Osteoblast (primary cell): ENCODE measurements at regions not wholly inside any gene's neighbourhood (a gene's known extent, or its start where the extent isn't known, plus 50 kb on each side); places are given as distances from the start of the nearest gene placed in this dataset.

ENCODE experiments used
- DNase-seq: peaks from one replicate; pipeline ENCODE4 v3.0.0; 2011; ENCODE audit warnings: low spot score, mixed read lengths; ENCODE audit not compliant: insufficient read length; ENCODE audit errors: missing footprints
- H2AFZ ChIP-seq: 2 replicates; pipeline ENCODE4 v1.6.0; 2011; ENCODE audit warnings: mild to moderate bottlenecking, low read length
- H3K27ac ChIP-seq: 2 replicates; pipeline ENCODE4 v1.5.1; 2011; ENCODE audit warnings: mild to moderate bottlenecking, low read depth, low read length, moderate library complexity
- H3K27me3 ChIP-seq: 2 replicates; pipeline ENCODE4 v1.6.0; 2012; ENCODE audit warnings: mild to moderate bottlenecking, control low read depth, inconsistent platforms, low read length, moderate library complexity; ENCODE audit not compliant: insufficient read depth
- H3K36me3 ChIP-seq: 2 replicates; pipeline ENCODE4 v1.5.1; 2011; ENCODE audit warnings: mild to moderate bottlenecking, low read length, control low read depth, moderate library complexity; ENCODE audit not compliant: insufficient read depth
- H3K4me1 ChIP-seq: 2 replicates; pipeline ENCODE4 v1.5.1; 2011; ENCODE audit warnings: mild to moderate bottlenecking, low read length, control low read depth, moderate library complexity; ENCODE audit not compliant: insufficient read depth
- H3K4me2 ChIP-seq: 2 replicates; pipeline ENCODE4 v1.6.0; 2011; ENCODE audit warnings: mild to moderate bottlenecking, low read length; ENCODE audit not compliant: insufficient read depth
- H3K4me3 ChIP-seq: fragments of 200-600 bp; sonication (generic); 3 replicates; pipeline ENCODE4 v1.5.1; 2012; ENCODE audit warnings: mild to moderate bottlenecking, low read length, inconsistent platforms; ENCODE audit not compliant: insufficient read depth
- H3K79me2 ChIP-seq: 2 replicates; pipeline ENCODE4 v1.6.0; 2012; ENCODE audit warnings: mild to moderate bottlenecking, low read length, control low read depth, inconsistent platforms; ENCODE audit not compliant: insufficient read depth
- H3K9me3 ChIP-seq: 2 replicates; pipeline ENCODE4 v1.5.1; 2011; ENCODE audit warnings: low read depth, low read length, control low read depth
- H4K20me1 ChIP-seq: 2 replicates; pipeline ENCODE4 v1.6.0; 2012; ENCODE audit warnings: mild to moderate bottlenecking, low read length, control low read depth; ENCODE audit not compliant: insufficient read depth
- TF ChIP-seq, protein P1 (sequence below): IDR thresholded peaks from 2 replicates; pipeline ENCODE4 v1.5.1; 2011; ENCODE audit warnings: mild to moderate bottlenecking, low read depth, low read length, moderate library complexity; ENCODE audit errors: extremely low read depth

GRCh38 chr7:378551-379455 lies 88.8 kb downstream of the FOXL3 start:
- H3K36me3 ChIP-seq, result no peaks in the 10 kb centered on the region
- H3K4me3 ChIP-seq, result no peak overlapping the region
- H4K20me1 ChIP-seq, result no peaks in the 10 kb centered on the region
- H3K4me1 ChIP-seq, result no peaks in the 10 kb centered on the region
- peak; percentile 86 for DNase-seq
- H3K27me3 ChIP-seq, result peaks cover 38% of the 10 kb centered on the region
- TF ChIP-seq, protein P1, sequence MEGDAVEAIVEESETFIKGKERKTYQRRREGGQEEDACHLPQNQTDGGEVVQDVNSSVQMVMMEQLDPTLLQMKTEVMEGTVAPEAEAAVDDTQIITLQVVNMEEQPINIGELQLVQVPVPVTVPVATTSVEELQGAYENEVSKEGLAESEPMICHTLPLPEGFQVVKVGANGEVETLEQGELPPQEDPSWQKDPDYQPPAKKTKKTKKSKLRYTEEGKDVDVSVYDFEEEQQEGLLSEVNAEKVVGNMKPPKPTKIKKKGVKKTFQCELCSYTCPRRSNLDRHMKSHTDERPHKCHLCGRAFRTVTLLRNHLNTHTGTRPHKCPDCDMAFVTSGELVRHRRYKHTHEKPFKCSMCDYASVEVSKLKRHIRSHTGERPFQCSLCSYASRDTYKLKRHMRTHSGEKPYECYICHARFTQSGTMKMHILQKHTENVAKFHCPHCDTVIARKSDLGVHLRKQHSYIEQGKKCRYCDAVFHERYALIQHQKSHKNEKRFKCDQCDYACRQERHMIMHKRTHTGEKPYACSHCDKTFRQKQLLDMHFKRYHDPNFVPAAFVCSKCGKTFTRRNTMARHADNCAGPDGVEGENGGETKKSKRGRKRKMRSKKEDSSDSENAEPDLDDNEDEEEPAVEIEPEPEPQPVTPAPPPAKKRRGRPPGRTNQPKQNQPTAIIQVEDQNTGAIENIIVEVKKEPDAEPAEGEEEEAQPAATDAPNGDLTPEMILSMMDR, result no peak
- H3K4me2 ChIP-seq, result peak overlapping the region; percentile 45
- H3K9me3 ChIP-seq, result peaks cover 2% of the 10 kb centered on the region
- H3K27ac ChIP-seq, result no peak overlapping the region
- no peaks in the 10 kb centered on the region for H3K79me2 ChIP-seq
- H2AFZ ChIP-seq, result peak overlapping the region; percentile 41

DNA sequence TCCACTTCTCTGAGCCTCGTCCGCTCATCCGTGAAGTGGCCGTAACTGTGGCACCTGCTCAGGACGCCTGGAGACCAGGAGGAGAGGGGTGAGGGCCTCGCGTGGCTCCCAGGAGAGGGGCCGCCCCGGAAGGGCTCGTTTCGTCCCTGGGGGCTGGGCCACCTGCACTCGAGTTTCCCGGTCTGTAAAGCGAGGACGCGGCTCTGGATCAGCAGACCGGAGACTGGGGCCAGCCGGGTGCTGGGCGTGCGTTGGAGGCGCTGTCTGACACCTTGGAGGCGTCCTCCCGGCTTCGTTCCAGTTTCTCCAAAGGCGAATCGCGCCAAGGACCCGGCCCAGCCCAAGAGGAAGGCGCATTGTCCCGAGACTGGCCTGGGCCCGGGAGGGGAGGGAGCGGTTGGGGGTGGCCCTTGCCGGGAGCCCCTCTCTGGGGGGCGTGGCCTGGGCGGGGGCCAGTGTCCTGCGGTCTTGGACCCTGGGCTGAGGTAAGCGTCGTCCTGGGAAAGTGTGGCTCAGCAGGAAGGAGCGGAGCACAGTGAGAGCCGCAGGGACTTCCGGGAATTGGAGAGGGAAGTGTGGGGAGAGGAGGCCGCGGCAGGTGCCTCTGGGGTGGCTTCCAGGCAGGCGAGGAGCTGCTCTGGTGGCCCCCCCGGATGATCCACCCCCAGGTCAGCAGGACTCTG lies 89.6 kb downstream of the FOXL3 start:
- Histone ChIP-seq H3K4me2 (peak overlapping the region; percentile 45), H3K4me1 (no peaks in the 10 kb centered on the region), H3K27me3 (peaks cover 37% of the 10 kb centered on the region), H3K27ac (no peak overlapping the region), H3K79me2 (no peaks in the 10 kb centered on the region), H3K4me3 (no peak overlapping the region), H3K9me3 (peaks cover 2% of the 10 kb centered on the region), H2AFZ (peak overlapping the region; percentile 41), H4K20me1 (no peaks in the 10 kb centered on the region), H3K36me3 (no peaks in the 10 kb centered on the region)
- TF ChIP-seq, protein P1, result no peak
- peak; percentile 68 for DNase-seq

- TF ChIP-seq, protein P1, result no peak
- Histone ChIP-seq H3K4me1 (no peaks in the 10 kb centered on the region), H4K20me1 (no peaks in the 10 kb centered on the region), H3K27ac (no peak overlapping the region), H3K4me2 (no peak overlapping the region), H3K36me3 (no peaks in the 10 kb centered on the region), H2AFZ (no peak overlapping the region), H3K4me3 (no peak overlapping the region), H3K79me2 (no peaks in the 10 kb centered on the region), H3K9me3 (peaks cover 2% of the 10 kb centered on the region), H3K27me3 (peaks cover 35% of the 10 kb centered on the region)
- peak; percentile 58 for DNase-seq
Measured at GRCh38 chr7:380139-380485, 90.1 kb downstream of the FOXL3 start.

DNA sequence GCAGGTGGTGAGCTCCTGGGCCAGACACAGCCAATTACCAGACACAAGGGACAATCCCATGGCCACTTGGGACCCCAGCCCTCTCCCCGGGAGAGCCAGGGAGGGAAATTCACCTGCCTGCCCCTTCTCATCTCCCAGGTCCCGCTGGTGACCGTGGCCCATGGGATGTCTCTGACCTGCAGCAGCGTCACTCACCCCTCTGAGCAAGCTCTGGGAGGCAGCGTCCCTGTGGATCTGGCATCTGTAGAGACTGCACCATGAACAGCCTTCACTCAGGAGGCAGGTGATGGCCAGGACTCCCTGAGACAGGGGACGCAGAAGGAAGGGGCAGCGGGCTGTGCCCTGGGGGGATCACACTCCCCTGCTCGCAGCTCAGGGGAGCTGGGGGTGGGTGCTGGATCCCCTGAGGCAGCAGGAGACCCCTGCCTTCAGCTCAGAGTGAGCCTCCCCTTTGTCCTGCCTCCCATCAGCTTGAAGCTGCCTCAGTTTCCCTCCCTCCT lies 90.8 kb downstream of the FOXL3 start:
- H2AFZ ChIP-seq, result no peak overlapping the region
- TF ChIP-seq, protein P1, result no peak
- H3K4me3 ChIP-seq, result no peak overlapping the region
- H3K36me3 ChIP-seq, result no peaks in the 10 kb centered on the region
- H3K27ac ChIP-seq, result no peak overlapping the region
- peak; percentile 79 for DNase-seq
- no peaks in the 10 kb centered on the region for H3K4me1 ChIP-seq
- peaks cover 35% of the 10 kb centered on the region for H3K27me3 ChIP-seq
- H3K79me2 ChIP-seq, result no peaks in the 10 kb centered on the region
- H3K4me2 ChIP-seq, result no peak overlapping the region
- no peaks in the 10 kb centered on the region for H4K20me1 ChIP-seq
- peaks cover 2% of the 10 kb centered on the region for H3K9me3 ChIP-seq
